A673 (cell line): ENCODE measurements at regions not wholly inside any gene's neighbourhood (a gene's known extent, or its start where the extent isn't known, plus 50 kb on each side); places are given as distances from the start of the nearest gene placed in this dataset.
A peak's percentile ranks its signal among the peaks of the same experiment; 100 is the strongest.

ENCODE experiments used
- BruUV-seq: library from RNA; stranded (reverse); fragments of 400-500 nt; replicated peaks from 2 replicates; lab custom pipeline; 2021; lab: Mats Ljungman, UMichigan
- CTCF ChIA-PET: fragments of 300-600 bp; sonication (Branson Sonifier 250); formaldehyde crosslinking; loops from one replicate; lab custom pipeline; 2022; ENCODE audit warnings: antibody characterized with exemption; lab: Charles Lee
- POLR2A ChIA-PET: fragments of 300-600 bp; sonication (Branson Sonifier 250); formaldehyde crosslinking; loops from one replicate; lab custom pipeline; 2022; ENCODE audit warnings: antibody characterized with exemption; ENCODE audit not compliant: low non-redundant PET; lab: Charles Lee
- DNase-seq: peaks from one replicate; pipeline ENCODE4 v3.0.0-alpha.2; 2015; ENCODE audit warnings: low spot score
- H3K27ac ChIP-seq: fragments of 200-600 bp; sonication (generic); 2 replicates; pipeline ENCODE4 v1.5.1; 2016; ENCODE audit warnings: mixed run types, low read depth, mild to moderate bottlenecking, mixed read lengths, antibody characterized with exemption, low read length; ENCODE audit not compliant: poor library complexity, severe bottlenecking
- H3K27me3 ChIP-seq: fragments of 200-600 bp; sonication (generic); replicated peaks from 2 replicates; pipeline ENCODE4 v1.6.1; 2017; ENCODE audit warnings: mixed run types, low read depth, mild to moderate bottlenecking, mixed read lengths, antibody characterized with exemption, low read length; ENCODE audit not compliant: insufficient read depth, poor library complexity
- H3K36me3 ChIP-seq: fragments of 200-600 bp; sonication (generic); 2 replicates; pipeline ENCODE4 v1.6.1; 2016; ENCODE audit warnings: mixed run types, mild to moderate bottlenecking, mixed read lengths, antibody characterized with exemption, low read length; ENCODE audit not compliant: insufficient read depth, poor library complexity, severe bottlenecking
- H3K4me1 ChIP-seq: fragments of 200-600 bp; sonication (generic); 2 replicates; pipeline ENCODE4 v1.6.1; 2017; ENCODE audit warnings: mixed run types, mild to moderate bottlenecking, mixed read lengths, antibody characterized with exemption, low read length; ENCODE audit not compliant: insufficient read depth, poor library complexity, severe bottlenecking
- H3K4me3 ChIP-seq: fragments of 200-600 bp; sonication (generic); 2 replicates; pipeline ENCODE4 v1.5.1; 2016; ENCODE audit warnings: low read depth, mixed run types, mild to moderate bottlenecking, mixed read lengths, low read length; ENCODE audit not compliant: poor library complexity, severe bottlenecking
- H3K9me3 ChIP-seq: fragments of 200-600 bp; sonication (generic); 2 replicates; pipeline ENCODE4 v1.6.1; 2016; ENCODE audit warnings: mixed run types, low read depth, mild to moderate bottlenecking, mixed read lengths, antibody characterized with exemption, low read length; ENCODE audit not compliant: poor library complexity, severe bottlenecking
- CTCF ChIP-seq: fragments of 300-800, 200-600 bp; sonication (generic); conservative IDR thresholded peaks from 2 replicates; pipeline ENCODE4 v1.5.1; 2017; ENCODE audit warnings: low read depth, mild to moderate bottlenecking, antibody characterized with exemption, low read length, moderate library complexity, mixed read lengths
- EZH2 ChIP-seq: fragments of 200-600 bp; sonication (generic); IDR thresholded peaks from 2 replicates; pipeline ENCODE4 v1.6.1; 2017; ENCODE audit warnings: borderline replicate concordance, low read depth, mild to moderate bottlenecking, mixed read lengths, antibody characterized with exemption, low read length; ENCODE audit not compliant: poor library complexity, severe bottlenecking
- intact Hi-C: fragments of 100-400 bp; cut with micrococcal nuclease; formaldehyde crosslinking; loops from one replicate; pipeline ENCODE4 v1.10.0; 2022; ENCODE audit not compliant: unreplicated experiment

- no peak overlapping the region for H3K27ac ChIP-seq
- peaks cover 17% of the 10 kb centered on the region for H3K4me1 ChIP-seq
- no peak for DNase-seq
- no peaks in the 10 kb centered on the region for H3K9me3 ChIP-seq
- CTCF ChIA-PET, result no interaction called here
- no TSS peak for BruUV-seq
- no peak overlapping the region for H3K4me3 ChIP-seq
- H3K36me3 ChIP-seq, result no peaks in the 10 kb centered on the region
- intact Hi-C loops, result no loop called here
- TF ChIP-seq EZH2 (no peak), CTCF (no peak)
- POLR2A ChIA-PET, result interaction anchor here (0.7 kb wide), 1 partner anchor 173 kb away, joined by 9 read pairs; no protein-coding TSS in a partner anchor
- no peaks in the 10 kb centered on the region for H3K27me3 ChIP-seq
Measured at GRCh38 chr6:19664050-19664449, 173.1 kb upstream of the ID4 start.

DNA sequence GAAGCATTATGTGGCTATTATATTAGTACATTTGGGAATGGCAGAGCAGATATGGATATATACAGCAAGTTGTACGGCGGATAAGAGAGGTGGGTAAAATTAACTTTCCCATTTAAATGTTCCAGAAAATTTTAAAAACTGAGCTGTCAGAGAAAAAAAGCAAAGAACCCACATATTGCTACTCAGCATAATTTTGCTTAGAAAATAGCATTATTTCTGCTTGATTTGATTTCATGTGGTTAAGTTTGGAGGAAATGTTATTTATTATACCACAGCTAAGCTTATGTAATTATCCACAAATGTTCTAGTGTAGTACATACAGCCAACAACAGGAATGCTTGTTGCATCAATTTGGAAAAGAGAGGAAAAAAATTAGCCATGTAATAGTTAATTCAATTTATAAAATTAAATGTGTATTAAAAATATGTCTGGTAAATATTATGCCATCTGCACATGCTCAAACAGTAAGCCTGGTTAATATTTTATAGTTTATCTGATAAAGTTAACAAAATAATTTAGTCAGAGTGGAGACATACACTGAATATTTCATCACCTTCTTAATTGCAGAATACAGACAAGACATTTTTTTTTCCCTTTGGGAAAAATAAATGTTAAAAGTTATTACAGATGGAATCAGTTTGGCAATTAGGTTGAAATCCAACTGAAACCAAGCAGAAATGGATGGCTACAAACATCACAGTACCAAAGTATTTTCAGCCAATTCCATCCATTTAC is 172.1 kb upstream of the ID4 start:
- H3K27ac ChIP-seq, result peak overlapping the region; percentile 28
- peaks cover 17% of the 10 kb centered on the region for H3K4me1 ChIP-seq
- no peaks in the 10 kb centered on the region for H3K36me3 ChIP-seq
- BruUV-seq, result no TSS peak
- ChIA-PET CTCF (no interaction called here), POLR2A (no interaction called here)
- DNase-seq, result peak; percentile 40
- intact Hi-C loops, result no loop called here
- H3K27me3 ChIP-seq, result no peaks in the 10 kb centered on the region
- H3K9me3 ChIP-seq, result no peaks in the 10 kb centered on the region
- TF ChIP-seq CTCF (no peak), EZH2 (no peak)
- H3K4me3 ChIP-seq, result no peak overlapping the region

DNA sequence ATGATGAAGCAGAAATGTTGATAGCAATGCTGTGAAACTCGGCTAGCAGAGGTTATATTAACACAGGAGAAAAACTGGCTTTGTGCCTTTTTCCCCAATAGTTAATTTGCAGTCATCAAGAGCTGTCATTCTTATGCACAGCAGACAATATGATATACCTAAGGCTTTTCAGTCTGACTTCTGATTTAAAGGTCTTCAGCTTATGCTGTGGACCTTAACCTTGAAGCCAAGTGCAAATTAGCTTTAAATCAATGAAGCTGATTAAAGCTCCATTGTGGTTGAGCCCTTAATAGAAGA is 171.6 kb upstream of the ID4 start:
- H3K36me3 ChIP-seq, result no peaks in the 10 kb centered on the region
- no peak overlapping the region for H3K4me3 ChIP-seq
- CTCF ChIA-PET, result no interaction called here
- peak overlapping the region; percentile 28 for H3K27ac ChIP-seq
- no peaks in the 10 kb centered on the region for H3K27me3 ChIP-seq
- H3K9me3 ChIP-seq, result no peaks in the 10 kb centered on the region
- POLR2A ChIA-PET, result no interaction called here
- intact Hi-C loops, result no loop called here
- H3K4me1 ChIP-seq, result peaks cover 17% of the 10 kb centered on the region
- peak; percentile 44 for DNase-seq
- no TSS peak for BruUV-seq
- no peak for TF ChIP-seq CTCF
- no peak for TF ChIP-seq EZH2
